Activated CD4-positive, alpha-beta T cell treated with anti-CD3 and anti-CD28 coated beads for 36 hours (primary cell): ENCODE measurements at regions not wholly inside any gene's neighbourhood (a gene's known extent, or its start where the extent isn't known, plus 50 kb on each side); places are given as distances from the start of the nearest gene placed in this dataset.

Experiments used
- ATAC-seq: fragments of 200-7000 bp; cut with Tn5 transposase; one replicate; pipeline ENCODE4 v1.10.0; 2021; ENCODE audit warnings: mild to moderate bottlenecking, moderate library complexity
- CTCF ChIA-PET: fragments of 350-600 bp; sonication (Branson Sonifier 250); formaldehyde crosslinking; loops from one replicate; lab custom pipeline; 2021; ENCODE audit warnings: antibody characterized with exemption; lab: Charles Lee
- POLR2A ChIA-PET: fragments of 350-600 bp; sonication (Branson Sonifier 250); formaldehyde crosslinking; loops from one replicate; lab custom pipeline; 2021; ENCODE audit warnings: antibody characterized with exemption, inconsistent platforms; lab: Charles Lee
- DNase-seq: peaks from one replicate; pipeline ENCODE4 v3.0.0-alpha.2; 2020
- H3K27ac Mint-ChIP-seq: one replicate; pipeline ENCODE4 v1.8.0; 2021; ENCODE audit warnings: mixed read lengths
- H3K27me3 Mint-ChIP-seq: one replicate; pipeline ENCODE4 v1.8.0; 2021; ENCODE audit warnings: mixed read lengths
- H3K36me3 Mint-ChIP-seq: one replicate; pipeline ENCODE4 v1.8.0; 2021; ENCODE audit warnings: low read depth, mixed read lengths
- H3K4me1 Mint-ChIP-seq: one replicate; pipeline ENCODE4 v1.8.0; 2021; ENCODE audit warnings: mixed read lengths
- H3K4me3 Mint-ChIP-seq: one replicate; pipeline ENCODE4 v1.8.0; 2021; ENCODE audit warnings: mild to moderate bottlenecking, moderate library complexity, mixed read lengths
- H3K9me3 Mint-ChIP-seq: one replicate; pipeline ENCODE4 v1.8.0; 2021; ENCODE audit warnings: low read depth, mixed read lengths
- intact Hi-C, 2 experiments: fragments of 100-400 bp; cut with DNase I in 1 of 2; cut with micrococcal nuclease in 1 of 2; formaldehyde crosslinking; loops; one replicate each; pipeline versions ENCODE4 v1.14.2 to v1.15.1; 2022 to 2024; cut with DNase I, micrococcal nuclease

GRCh38 chr16:72240466-72240865 lies 68.5 kb upstream of the PMFBP1 start:
- peaks cover 4% of the 10 kb centered on the region for H3K27me3 Mint-ChIP-seq
- no peaks in the 10 kb centered on the region for H3K36me3 Mint-ChIP-seq
- H3K27ac Mint-ChIP-seq, result no peak overlapping the region
- H3K4me1 Mint-ChIP-seq, result no peaks in the 10 kb centered on the region
- CTCF ChIA-PET, result interaction anchor here (0.9 kb wide), 1 partner anchor 111 kb away, joined by 3 read pairs; no protein-coding TSS in a partner anchor
- H3K4me3 Mint-ChIP-seq, result no peak overlapping the region
- intact Hi-C loops, result loop anchor here (5.0 to 10.0 kb wide), 3 partner anchors 116 to 227 kb away; no protein-coding TSS in a partner anchor
- DNase-seq (no peak), ATAC-seq (no peak)
- no peaks in the 10 kb centered on the region for H3K9me3 Mint-ChIP-seq
- POLR2A ChIA-PET, result no interaction called here

DNA sequence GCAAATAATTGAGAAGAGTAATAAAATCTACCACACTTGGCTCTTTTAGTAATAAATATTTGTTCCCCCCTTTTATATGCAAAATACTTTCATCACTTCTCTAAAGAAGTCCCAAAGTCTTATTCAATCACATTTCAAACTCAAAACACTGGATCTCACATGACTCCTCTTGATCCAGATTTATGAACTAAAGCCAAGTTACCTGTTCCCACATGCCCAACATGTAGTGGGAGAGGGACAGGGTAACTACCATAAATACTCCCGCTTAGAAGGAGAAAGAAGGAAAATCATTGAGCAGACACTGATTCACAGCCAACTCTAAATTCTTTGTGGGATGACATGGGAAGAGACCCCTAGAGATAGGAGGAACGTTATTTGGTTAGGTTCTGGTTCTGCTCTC lies 64.9 kb upstream of the PMFBP1 start:
- intact Hi-C loops, result no loop called here
- Mint-ChIP-seq H3K9me3 (peaks cover 2% of the 10 kb centered on the region), H3K4me3 (no peak overlapping the region), H3K36me3 (no peaks in the 10 kb centered on the region), H3K27me3 (peaks cover 4% of the 10 kb centered on the region), H3K4me1 (no peaks in the 10 kb centered on the region), H3K27ac (no peak overlapping the region)
- CTCF ChIA-PET, result interaction anchor here (0.8 to 1.2 kb wide), 2 partner anchors 16 to 488 kb away, joined by 3 read pairs; no protein-coding TSS in a partner anchor
- no peak for ATAC-seq
- DNase-seq, result no peak
- POLR2A ChIA-PET, result no interaction called here

DNA sequence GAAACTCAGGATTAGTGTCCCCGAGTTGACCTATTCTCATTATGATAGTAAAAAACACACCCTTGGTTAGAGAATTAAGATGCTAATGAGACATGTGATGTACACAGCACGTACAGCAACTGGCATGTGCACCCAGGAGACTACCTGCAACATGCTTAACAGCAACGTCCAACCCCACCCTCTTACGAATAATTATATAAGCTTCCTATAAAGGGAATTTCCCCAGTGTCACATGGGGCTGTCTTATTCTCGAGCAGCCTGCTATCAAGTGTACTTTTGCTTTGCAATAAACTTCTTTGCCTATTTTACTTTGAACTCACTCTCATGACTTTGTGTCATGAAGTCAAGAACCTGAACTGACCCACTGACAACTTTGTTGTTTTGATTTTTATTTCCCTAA lies 62.4 kb upstream of the PMFBP1 start:
- Mint-ChIP-seq H3K36me3 (no peaks in the 10 kb centered on the region), H3K4me3 (no peak overlapping the region), H3K4me1 (no peaks in the 10 kb centered on the region), H3K27me3 (peaks cover 6% of the 10 kb centered on the region), H3K27ac (no peak overlapping the region), H3K9me3 (peaks cover 2% of the 10 kb centered on the region)
- ChIA-PET POLR2A (no interaction called here), CTCF (interaction anchor here (1.0 kb wide), 1 partner anchor 33 kb away, joined by 3 read pairs; no protein-coding TSS in a partner anchor)
- ATAC-seq (no peak), DNase-seq (no peak)
- intact Hi-C loops, result no loop called here

- no peak for DNase-seq
- no peaks in the 10 kb centered on the region for H3K4me1 Mint-ChIP-seq
- no peak overlapping the region for H3K4me3 Mint-ChIP-seq
- H3K9me3 Mint-ChIP-seq, result no peaks in the 10 kb centered on the region
- intact Hi-C loops, result no loop called here
- no peaks in the 10 kb centered on the region for H3K36me3 Mint-ChIP-seq
- ChIA-PET POLR2A (no interaction called here), CTCF (no interaction called here)
- ATAC-seq, result no peak
- peaks cover 2% of the 10 kb centered on the region for H3K27me3 Mint-ChIP-seq
- no peak overlapping the region for H3K27ac Mint-ChIP-seq
These were observed 56.1 kb upstream of the PMFBP1 start for GRCh38 chr16:72228014-72228413.

DNA sequence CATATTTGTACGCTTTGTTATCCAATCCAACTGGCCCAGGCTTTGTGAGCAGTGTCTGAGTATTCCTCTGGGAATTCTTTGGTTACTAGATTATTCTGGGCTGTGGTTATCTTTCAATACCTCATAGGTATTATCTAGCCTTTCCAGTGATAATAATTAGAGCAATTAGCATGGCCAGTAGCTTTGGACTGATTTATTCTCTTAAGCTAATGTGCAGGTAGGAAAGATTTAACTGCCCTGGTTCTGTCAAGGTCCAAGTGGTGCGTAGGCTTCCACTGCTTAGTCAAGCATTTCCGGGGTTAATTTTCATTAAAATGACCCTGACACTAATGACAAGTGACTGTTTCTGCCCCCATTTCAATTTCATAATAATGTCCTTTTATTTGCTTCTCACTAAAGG lies 54.2 kb upstream of the PMFBP1 start:
- H3K27ac Mint-ChIP-seq, result no peak overlapping the region
- DNase-seq (no peak), ATAC-seq (no peak)
- no peaks in the 10 kb centered on the region for H3K9me3 Mint-ChIP-seq
- no peaks in the 10 kb centered on the region for H3K4me1 Mint-ChIP-seq
- peaks cover 2% of the 10 kb centered on the region for H3K27me3 Mint-ChIP-seq
- ChIA-PET POLR2A (no interaction called here), CTCF (no interaction called here)
- no peak overlapping the region for H3K4me3 Mint-ChIP-seq
- H3K36me3 Mint-ChIP-seq, result no peaks in the 10 kb centered on the region
- intact Hi-C loops, result no loop called here

DNA sequence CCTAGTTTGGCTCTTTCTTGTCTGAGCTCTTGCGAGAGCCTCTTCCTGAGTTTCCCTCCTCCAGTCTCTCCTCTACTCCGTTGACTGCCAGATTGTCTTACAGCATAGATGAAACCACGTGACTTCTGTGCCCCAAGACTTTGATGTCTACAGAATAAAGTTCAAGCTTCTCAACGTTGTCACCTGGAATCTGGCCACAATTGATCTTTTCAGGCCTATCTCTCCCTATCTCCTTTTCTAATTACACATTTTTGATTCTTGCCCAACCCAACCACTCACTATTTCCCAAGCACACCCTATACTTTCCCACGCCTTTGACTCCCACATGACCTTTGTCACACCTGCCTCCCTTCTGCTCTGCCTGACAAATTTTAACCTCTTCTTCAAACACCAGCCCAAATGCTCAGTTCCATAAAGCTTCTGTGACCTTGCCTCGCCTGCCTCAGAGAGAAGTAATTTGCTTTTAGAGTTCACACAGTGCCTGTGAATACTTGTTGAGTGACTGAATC lies 52.4 kb upstream of the PMFBP1 start:
- Mint-ChIP-seq H3K36me3 (no peaks in the 10 kb centered on the region), H3K27ac (no peak overlapping the region), H3K9me3 (no peaks in the 10 kb centered on the region), H3K4me3 (no peak overlapping the region), H3K27me3 (no peaks in the 10 kb centered on the region), H3K4me1 (no peaks in the 10 kb centered on the region)
- DNase-seq (no peak), ATAC-seq (no peak)
- ChIA-PET POLR2A (interaction anchor here (0.7 kb wide), 1 partner anchor 110 kb away, joined by 3 read pairs; no protein-coding TSS in a partner anchor), CTCF (no interaction called here)
- intact Hi-C loops, result no loop called here

DNA sequence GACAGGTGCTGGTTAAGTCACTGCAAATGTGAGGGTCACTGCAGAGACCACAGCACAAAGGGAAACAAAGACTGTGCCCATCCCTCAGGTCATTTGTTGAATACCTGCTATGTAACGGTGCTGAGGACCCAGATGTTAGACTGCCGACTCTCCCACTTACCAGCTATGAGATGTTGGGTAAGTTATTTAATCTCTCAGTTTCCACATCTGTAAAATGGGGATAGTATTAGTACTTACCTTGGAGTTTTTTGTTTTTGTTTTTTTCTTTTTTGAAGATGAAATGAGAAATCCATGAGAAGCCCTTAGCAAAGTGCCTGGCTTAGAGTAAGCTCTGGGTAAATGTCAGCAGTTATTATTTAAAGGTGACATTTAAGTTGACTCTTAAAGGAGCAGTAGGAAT lies 50.5 kb upstream of the PMFBP1 start:
- DNase-seq (no peak), ATAC-seq (no peak)
- no peak overlapping the region for H3K27ac Mint-ChIP-seq
- H3K36me3 Mint-ChIP-seq, result no peaks in the 10 kb centered on the region
- CTCF ChIA-PET, result interaction anchor here (1.4 kb wide), 1 partner anchor 98 kb away, joined by 4 read pairs; no protein-coding TSS in a partner anchor
- no peaks in the 10 kb centered on the region for H3K27me3 Mint-ChIP-seq
- POLR2A ChIA-PET, result interaction anchor here (0.5 kb wide), 1 partner anchor 173 kb away, joined by 5 read pairs; no protein-coding TSS in a partner anchor
- H3K4me1 Mint-ChIP-seq, result no peaks in the 10 kb centered on the region
- no peaks in the 10 kb centered on the region for H3K9me3 Mint-ChIP-seq
- H3K4me3 Mint-ChIP-seq, result no peak overlapping the region
- intact Hi-C loops, result no loop called here
